HepG2 (cell line): ENCODE measurements at regions not wholly inside any gene's neighbourhood (a gene's known extent, or its start where the extent isn't known, plus 50 kb on each side); places are given as distances from the start of the nearest gene placed in this dataset.

Source experiments
- EP300 ChIP-seq, 3 experiments: sonication (generic) in 1 of 3; formaldehyde crosslinking in 1 of 3; IDR thresholded peaks; 2 replicates each; pipeline versions ENCODE4 v1.5.1 to v1.6.1; 2011 to 2020; ENCODE audit warnings: low read depth in 2 of 3, low read length in 2 of 3, borderline replicate concordance in 1 of 3, improper control_type of control experiment in 1 of 3, mild to moderate bottlenecking in 1 of 3, missing genetic modification reagents in 1 of 3, moderate library complexity in 1 of 3
- GABPA ChIP-seq, 2 experiments: IDR thresholded peaks; 2 replicates each; pipeline ENCODE4 v1.6.1; 2011 to 2016; ENCODE audit warnings: low read depth in 2 of 2, low read length in 1 of 2, missing biosample characterization in 1 of 2, missing genetic modification characterization in 1 of 2
- MYC ChIP-seq: sonication (generic); formaldehyde crosslinking; IDR thresholded peaks from 2 replicates; pipeline ENCODE4 v1.9.0; 2021; ENCODE audit warnings: missing genetic modification reagents, borderline replicate concordance
- NCOA2 ChIP-seq: sonication (generic); formaldehyde crosslinking; IDR thresholded peaks from 2 replicates; pipeline ENCODE4 v1.8.0; 2022; ENCODE audit warnings: inconsistent platforms
- ZFP36 ChIP-seq: fragments of 150-350 bp; IDR thresholded peaks from 2 replicates; pipeline ENCODE4 v1.6.1; 2018; ENCODE audit warnings: borderline replicate concordance, low read length, low read depth; ENCODE audit not compliant: partially characterized antibody
- ZNF773 ChIP-seq: sonication (generic); formaldehyde crosslinking; IDR thresholded peaks from 2 replicates; pipeline ENCODE4 v1.4.0; 2020; ENCODE audit warnings: missing genetic modification reagents, borderline replicate concordance

DNA sequence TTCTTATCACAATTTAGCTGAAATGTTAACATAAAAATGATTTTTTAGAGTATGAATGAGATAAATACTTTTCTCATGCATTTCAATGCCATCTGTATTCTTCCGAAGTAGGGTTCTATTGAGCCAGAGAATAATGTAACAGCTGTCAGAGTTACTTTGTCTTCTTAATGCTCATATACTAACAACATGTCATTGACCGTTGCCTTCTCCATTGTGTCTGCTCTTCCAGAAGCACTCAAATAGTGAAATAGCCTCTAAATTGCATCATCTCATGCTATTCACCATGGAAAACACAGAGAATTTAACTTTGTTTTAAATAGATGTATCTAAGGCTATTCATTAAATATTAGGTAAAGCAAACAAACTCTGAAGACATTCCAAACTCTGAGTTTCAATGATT, 1875.9 kb upstream of the CDH9 start:
- TF ChIP-seq GABPA (IDR thresholded peaks at IDR 0.05; ENCODE audit: low read depth, low read length) (no peak), GABPA (CRISPR knock-in tag; IDR thresholded peaks at IDR 0.05; ENCODE audit: low read depth) (no peak), ZFP36 (no peak), NCOA2 (CRISPR knock-in tag) (no peak), EP300 (IDR thresholded peaks at IDR 0.05; ENCODE audit: low read depth in 2 of 2, low read length in 2 of 2) (no peak), EP300 (CRISPR knock-in tag; IDR thresholded peaks at IDR 0.05; ENCODE audit: borderline replicate concordance) (no peak), MYC (CRISPR knock-in tag) (no peak), ZNF773 (CRISPR knock-in tag) (no peak)
